Smooth muscle cell (in vitro differentiated cells): ENCODE measurements at regions not wholly inside any gene's neighbourhood (a gene's known extent, or its start where the extent isn't known, plus 50 kb on each side); places are given as distances from the start of the nearest gene placed in this dataset.
"Not testable (repeated sequence)": the region's sequence is repeated elsewhere in the genome, so short reads cannot be mapped to it uniquely, and the experiment has no call there.

ENCODE experiments used
- DNase-seq: peaks from one replicate; lab custom pipeline; 2025; ENCODE audit not compliant: unreplicated experiment; lab: John Stamatoyannopoulos, UW
- H2AFZ ChIP-seq: fragments of 200-600 bp; sonication (generic); 2 replicates; pipeline ENCODE4 v1.6.0; 2016; ENCODE audit warnings: antibody characterized with exemption, low read depth, mild to moderate bottlenecking
- H3F3A ChIP-seq: fragments of 200-600 bp; sonication (generic); 2 replicates; pipeline ENCODE4 v1.6.0; 2017; ENCODE audit warnings: antibody characterized with exemption, low read depth
- H3K27ac ChIP-seq: fragments of 200-600 bp; sonication (generic); 2 replicates; pipeline ENCODE4 v1.5.1; 2016; ENCODE audit warnings: low read depth, mild to moderate bottlenecking
- H3K27me3 ChIP-seq: fragments of 200-600 bp; sonication (generic); 2 replicates; pipeline ENCODE4 v1.6.1; 2016; ENCODE audit warnings: low read depth, mild to moderate bottlenecking
- H3K36me3 ChIP-seq: fragments of 200-600 bp; sonication (generic); 2 replicates; pipeline ENCODE4 v1.5.1; 2016; ENCODE audit warnings: low read depth
- H3K4me1 ChIP-seq: fragments of 200-600 bp; sonication (generic); 2 replicates; pipeline ENCODE4 v1.5.1; 2016; ENCODE audit warnings: low read depth
- H3K4me2 ChIP-seq: fragments of 200-600 bp; sonication (generic); 2 replicates; pipeline ENCODE4 v1.6.0; 2016; ENCODE audit warnings: mild to moderate bottlenecking
- H3K4me3 ChIP-seq: fragments of 200-600 bp; sonication (generic); 2 replicates; pipeline ENCODE4 v1.5.1; 2016; ENCODE audit warnings: mild to moderate bottlenecking
- H3K79me2 ChIP-seq: fragments of 200-600 bp; sonication (generic); 2 replicates; pipeline ENCODE4 v1.6.0; 2016; ENCODE audit warnings: low read depth, mild to moderate bottlenecking
- H3K9ac ChIP-seq: fragments of 200-600 bp; sonication (generic); 2 replicates; pipeline ENCODE4 v1.6.0; 2016; ENCODE audit warnings: low read depth
- H3K9me3 ChIP-seq: fragments of 200-600 bp; sonication (generic); replicated peaks from 2 replicates; pipeline ENCODE4 v1.5.1; 2016; ENCODE audit warnings: low read depth
- H4K20me1 ChIP-seq: fragments of 200-600 bp; sonication (generic); 2 replicates; pipeline ENCODE4 v1.6.0; 2016; ENCODE audit warnings: low read depth
- WGBS: methylation state at CpG from one replicate; pipeline ENCODE4 v1.1.7; 2016; ENCODE audit warnings: low lambda C conversion rate; 5-methylcytosine and 5-hydroxymethylcytosine counted together
- TF ChIP-seq, protein P1 (sequence below): fragments of 200-600 bp; sonication (generic); IDR thresholded peaks from 2 replicates; pipeline ENCODE4 v1.5.1; 2017; ENCODE audit warnings: borderline replicate concordance, mild to moderate bottlenecking, antibody characterized with exemption; ENCODE audit not compliant: insufficient read depth, poor library complexity, severe bottlenecking

DNA sequence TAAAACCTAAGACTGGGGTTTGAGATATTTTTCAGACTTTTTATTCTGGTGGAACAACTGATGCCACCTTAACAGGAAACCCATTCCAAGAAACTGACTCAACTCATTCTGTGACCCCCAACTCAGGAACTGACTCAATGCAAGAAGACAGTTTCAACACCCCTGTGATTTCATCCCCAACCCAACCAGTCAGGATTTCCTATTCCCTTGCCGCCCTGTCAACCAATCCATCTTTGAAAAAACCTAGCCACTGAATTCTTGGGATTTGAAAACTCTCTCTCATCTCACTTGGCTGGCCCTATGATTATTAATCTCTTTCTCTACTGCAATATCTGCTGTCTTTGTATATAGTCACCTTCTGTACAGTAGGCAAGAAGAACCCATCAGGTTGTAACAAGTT is 1211.9 kb upstream of the ATXN8OS start:
- TF ChIP-seq, protein P1, sequence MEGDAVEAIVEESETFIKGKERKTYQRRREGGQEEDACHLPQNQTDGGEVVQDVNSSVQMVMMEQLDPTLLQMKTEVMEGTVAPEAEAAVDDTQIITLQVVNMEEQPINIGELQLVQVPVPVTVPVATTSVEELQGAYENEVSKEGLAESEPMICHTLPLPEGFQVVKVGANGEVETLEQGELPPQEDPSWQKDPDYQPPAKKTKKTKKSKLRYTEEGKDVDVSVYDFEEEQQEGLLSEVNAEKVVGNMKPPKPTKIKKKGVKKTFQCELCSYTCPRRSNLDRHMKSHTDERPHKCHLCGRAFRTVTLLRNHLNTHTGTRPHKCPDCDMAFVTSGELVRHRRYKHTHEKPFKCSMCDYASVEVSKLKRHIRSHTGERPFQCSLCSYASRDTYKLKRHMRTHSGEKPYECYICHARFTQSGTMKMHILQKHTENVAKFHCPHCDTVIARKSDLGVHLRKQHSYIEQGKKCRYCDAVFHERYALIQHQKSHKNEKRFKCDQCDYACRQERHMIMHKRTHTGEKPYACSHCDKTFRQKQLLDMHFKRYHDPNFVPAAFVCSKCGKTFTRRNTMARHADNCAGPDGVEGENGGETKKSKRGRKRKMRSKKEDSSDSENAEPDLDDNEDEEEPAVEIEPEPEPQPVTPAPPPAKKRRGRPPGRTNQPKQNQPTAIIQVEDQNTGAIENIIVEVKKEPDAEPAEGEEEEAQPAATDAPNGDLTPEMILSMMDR = no peak
- WGBS = 86% methylated on average over 1 of the region's 1 CpG
- H3K4me3 ChIP-seq = no peak overlapping the region
- H3K9ac ChIP-seq = no peak overlapping the region
- H3K9me3 ChIP-seq = no peaks in the 10 kb centered on the region
- no peaks in the 10 kb centered on the region for H4K20me1 ChIP-seq
- no peak overlapping the region for H2AFZ ChIP-seq
- no peak overlapping the region for H3K27ac ChIP-seq
- DNase-seq = no peak
- no peak overlapping the region for H3K4me2 ChIP-seq
- no peaks in the 10 kb centered on the region for H3F3A ChIP-seq
- no peaks in the 10 kb centered on the region for H3K27me3 ChIP-seq
- no peaks in the 10 kb centered on the region for H3K36me3 ChIP-seq
- no peaks in the 10 kb centered on the region for H3K79me2 ChIP-seq
- H3K4me1 ChIP-seq = peaks cover 7% of the 10 kb centered on the region

DNA sequence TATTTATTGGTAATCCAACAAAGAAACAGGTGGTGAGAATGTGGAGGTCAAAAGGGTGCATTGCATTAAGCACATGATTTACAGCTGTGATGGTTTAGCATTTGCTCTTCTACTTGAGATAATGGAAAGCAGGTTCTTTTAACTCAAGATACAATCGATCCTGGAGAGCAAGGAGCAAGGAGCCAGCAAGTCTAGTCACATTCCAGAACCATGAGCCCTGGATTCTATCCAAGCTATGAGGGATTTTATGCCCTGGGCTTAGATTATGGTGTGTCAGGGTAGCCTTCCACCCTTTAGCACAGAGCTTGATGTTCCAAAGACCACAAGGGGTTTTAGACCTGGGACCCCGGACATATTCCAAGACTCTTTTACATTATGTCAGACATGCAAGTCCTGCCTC is 1213.9 kb upstream of the ATXN8OS start:
- not testable (repeated sequence) for H2AFZ ChIP-seq, H3K9ac ChIP-seq, H4K20me1 ChIP-seq, H3K4me2 ChIP-seq, H3K4me1 ChIP-seq, DNase-seq, H3F3A ChIP-seq, H3K4me3 ChIP-seq, H3K27me3 ChIP-seq, H3K36me3 ChIP-seq, H3K27ac ChIP-seq, H3K79me2 ChIP-seq, H3K9me3 ChIP-seq
- 47% methylated on average over 2 of the region's 2 CpGs for WGBS

DNA sequence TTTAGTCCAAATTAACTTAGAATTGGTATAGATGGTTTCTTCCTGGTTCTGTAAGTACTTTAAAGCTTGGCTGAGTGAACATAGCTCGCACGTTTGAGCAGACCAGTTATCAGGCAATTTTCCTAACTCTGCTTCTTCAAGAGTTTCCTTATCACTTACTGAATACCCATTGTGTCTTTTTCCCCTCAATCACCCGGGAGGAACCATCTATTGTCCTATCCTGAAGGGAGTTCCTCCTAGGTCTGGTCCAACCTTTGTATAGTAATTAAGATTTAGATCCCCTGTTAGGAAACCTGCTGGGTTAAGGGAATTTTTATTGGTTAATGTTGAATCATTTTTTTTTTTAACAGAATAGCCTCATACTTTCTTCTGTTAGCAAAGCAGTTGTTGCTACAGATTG is 1215.0 kb upstream of the ATXN8OS start:
- not testable (repeated sequence) for H3K4me2 ChIP-seq, H3K27ac ChIP-seq, DNase-seq, H3K4me3 ChIP-seq, H3K79me2 ChIP-seq, H2AFZ ChIP-seq, H3K9ac ChIP-seq, H3K36me3 ChIP-seq, H3K9me3 ChIP-seq, H3K27me3 ChIP-seq, H4K20me1 ChIP-seq, H3F3A ChIP-seq, H3K4me1 ChIP-seq
- 64% methylated on average over 3 of the region's 3 CpGs for WGBS

DNA sequence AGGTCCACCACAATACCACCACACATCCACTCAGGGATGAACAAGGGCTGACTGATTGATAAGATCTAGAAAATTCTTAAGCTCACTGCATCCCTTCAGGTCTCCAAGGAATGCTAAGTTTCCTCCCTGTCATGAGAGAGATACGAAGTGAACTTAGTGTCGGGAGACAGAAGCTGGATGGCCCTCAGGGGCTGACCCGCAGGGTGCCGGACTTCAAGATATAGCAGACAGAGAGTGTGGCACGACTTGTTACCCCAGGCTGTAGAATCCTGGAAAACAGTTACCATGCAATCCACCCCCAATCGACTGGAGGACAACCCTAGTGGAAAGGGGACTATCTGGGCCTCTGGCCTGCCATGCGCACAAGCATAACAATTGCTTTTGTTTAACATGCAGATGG is 1217.5 kb upstream of the ATXN8OS start:
- DNase-seq = not testable (repeated sequence)

DNA sequence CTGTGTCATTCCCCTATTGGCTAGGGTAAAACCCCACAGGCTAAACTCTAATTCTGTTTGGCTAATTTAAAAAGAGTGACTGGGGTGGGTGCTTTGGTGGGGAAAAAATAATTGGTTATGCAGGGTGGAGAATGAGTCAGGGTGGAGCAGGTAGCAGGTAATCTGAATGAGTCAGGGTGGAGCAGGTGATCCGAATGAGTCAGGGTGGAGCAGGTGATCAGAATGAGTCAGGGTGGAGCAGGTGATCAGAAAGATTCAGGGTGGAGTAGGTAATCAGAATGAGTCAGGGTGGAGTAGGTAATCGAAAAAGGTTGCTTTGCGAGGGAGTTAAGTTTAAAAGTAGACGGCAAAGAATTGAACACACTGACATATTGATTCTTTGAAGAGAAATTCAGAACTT is 1218.8 kb upstream of the ATXN8OS start:
- DNase-seq = no peak
- Histone ChIP-seq H3K9me3 (no peaks in the 10 kb centered on the region), H3K9ac (no peak overlapping the region), H4K20me1 (no peaks in the 10 kb centered on the region), H3K27me3 (no peaks in the 10 kb centered on the region), H3K4me3 (no peak overlapping the region), H3F3A (no peaks in the 10 kb centered on the region), H3K36me3 (no peaks in the 10 kb centered on the region), H3K4me1 (peaks cover 7% of the 10 kb centered on the region), H3K27ac (no peak overlapping the region), H3K4me2 (no peak overlapping the region), H2AFZ (no peak overlapping the region), H3K79me2 (no peaks in the 10 kb centered on the region)
- WGBS = 89% methylated on average over 4 of the region's 4 CpGs
- TF ChIP-seq, protein P1 = no peak

More for the DNA sequence above, 1217.5 kb upstream of the ATXN8OS start:
- not testable (repeated sequence) for H2AFZ ChIP-seq, H3K27ac ChIP-seq, H3K9ac ChIP-seq, H4K20me1 ChIP-seq, H3K36me3 ChIP-seq, H3K4me2 ChIP-seq, H3K4me3 ChIP-seq, H3K9me3 ChIP-seq, H3K79me2 ChIP-seq, H3F3A ChIP-seq, H3K4me1 ChIP-seq, H3K27me3 ChIP-seq
- WGBS = 75% methylated on average over 7 of the region's 7 CpGs
